HEK293T (cell line): ENCODE measurements at regions not wholly inside any gene's neighbourhood (a gene's known extent, or its start where the extent isn't known, plus 50 kb on each side); places are given as distances from the start of the nearest gene placed in this dataset.

Experiments used
- CTCF ChIA-PET: fragments of 350-600 bp; formaldehyde crosslinking; extraction: SDS; loops from one replicate; lab custom pipeline; 2021; ENCODE audit warnings: antibody characterized with exemption, inconsistent platforms; lab: Yijun Ruan, JAX
- POLR2A ChIA-PET: fragments of 350-600 bp; formaldehyde crosslinking; extraction: SDS; loops from one replicate; lab custom pipeline; 2020; ENCODE audit warnings: antibody characterized with exemption, inconsistent platforms; lab: Yijun Ruan, JAX
- DNase-seq: peaks from one replicate; pipeline ENCODE4 v3.0.0; 2012; ENCODE audit warnings: mixed read lengths; ENCODE audit errors: extremely low spot score
- ARNT ChIP-seq: fragments of 450-650 bp; IDR thresholded peaks from 2 replicates; pipeline ENCODE4 v1.6.1; 2017; ENCODE audit warnings: mild to moderate bottlenecking
- BHLHE40 ChIP-seq: fragments of 450-650 bp; IDR thresholded peaks from 2 replicates; pipeline ENCODE4 v1.6.1; 2016; ENCODE audit warnings: mild to moderate bottlenecking, moderate library complexity, borderline replicate concordance
- CTBP1 ChIP-seq: fragments of 450-650 bp; IDR thresholded peaks from 2 replicates; pipeline ENCODE4 v1.6.1; 2016; ENCODE audit warnings: borderline replicate concordance
- ELF4 ChIP-seq: fragments of 450-650 bp; IDR thresholded peaks from 2 replicates; pipeline ENCODE4 v1.6.1; 2017; ENCODE audit warnings: antibody characterized with exemption
- FOXA1 ChIP-seq: fragments of 450-650 bp; IDR thresholded peaks from 2 replicates; pipeline ENCODE4 v1.6.1; 2016; ENCODE audit warnings: mild to moderate bottlenecking
- FOXK2 ChIP-seq: fragments of 450-650 bp; IDR thresholded peaks from 2 replicates; pipeline ENCODE4 v1.6.1; 2016; ENCODE audit warnings: mild to moderate bottlenecking
- FOXM1 ChIP-seq: fragments of 450-650 bp; IDR thresholded peaks from 2 replicates; pipeline ENCODE4 v1.6.1; 2017; ENCODE audit warnings: mild to moderate bottlenecking, borderline replicate concordance
- HDGF ChIP-seq: fragments of 450-650 bp; IDR thresholded peaks from 2 replicates; pipeline ENCODE4 v1.6.1; 2017; ENCODE audit warnings: antibody characterized with exemption, borderline replicate concordance
- L3MBTL2 ChIP-seq: fragments of 450-650 bp; conservative IDR thresholded peaks from 2 replicates; pipeline ENCODE4 v1.6.1; 2016; ENCODE audit warnings: mild to moderate bottlenecking
- LEF1 ChIP-seq: fragments of 450-650 bp; IDR thresholded peaks from 2 replicates; pipeline ENCODE4 v1.6.1; 2017; ENCODE audit warnings: mild to moderate bottlenecking, borderline replicate concordance
- NFRKB ChIP-seq: fragments of 450-650 bp; IDR thresholded peaks from 2 replicates; pipeline ENCODE4 v1.6.1; 2016; ENCODE audit warnings: mild to moderate bottlenecking, moderate library complexity
- PKNOX1 ChIP-seq: fragments of 450-650 bp; IDR thresholded peaks from 2 replicates; pipeline ENCODE4 v1.6.1; 2016
- SP1 ChIP-seq: fragments of 450-650 bp; IDR thresholded peaks from 2 replicates; pipeline ENCODE4 v1.6.1; 2017
- SUZ12 ChIP-seq: fragments of 450-650 bp; IDR thresholded peaks from 2 replicates; pipeline ENCODE4 v1.6.1; 2016; ENCODE audit warnings: mild to moderate bottlenecking
- TARDBP ChIP-seq: fragments of 450-650 bp; IDR thresholded peaks from 2 replicates; pipeline ENCODE4 v1.6.1; 2016
- ZNF384 ChIP-seq: fragments of 450-650 bp; IDR thresholded peaks from 2 replicates; pipeline ENCODE4 v1.6.1; 2016

DNA sequence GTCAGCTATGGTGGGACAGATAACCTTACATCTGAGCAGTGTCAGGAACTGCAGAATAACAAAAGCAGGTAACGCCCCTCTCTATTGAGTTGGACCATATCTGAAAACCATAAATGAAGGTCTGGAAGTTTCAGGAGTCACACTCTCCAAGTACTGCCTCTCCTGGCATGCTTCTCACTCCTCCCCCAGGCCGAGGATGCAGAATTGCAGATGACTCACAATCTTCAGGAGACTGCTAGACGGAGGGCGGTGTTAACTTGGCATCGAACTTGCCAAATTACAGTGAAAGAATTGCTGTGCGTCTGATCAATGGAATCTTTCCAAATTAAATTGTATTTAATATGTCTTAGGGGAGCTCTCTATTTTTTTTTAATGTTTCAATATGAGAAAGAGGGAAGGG lies 67.1 kb upstream of the TRIM2 start:
- TF ChIP-seq CTBP1, result no peak
- no peak for TF ChIP-seq BHLHE40
- TF ChIP-seq SP1, result no peak
- TF ChIP-seq NFRKB, result no peak
- TF ChIP-seq TARDBP, result no peak
- TF ChIP-seq FOXA1, result no peak
- TF ChIP-seq LEF1, result no peak
- no peak for TF ChIP-seq FOXM1
- TF ChIP-seq ZNF384, result no peak
- TF ChIP-seq FOXK2, result no peak
- TF ChIP-seq PKNOX1, result no peak
- no peak for TF ChIP-seq HDGF
- TF ChIP-seq SUZ12, result no peak
- no peak for TF ChIP-seq ELF4
- TF ChIP-seq L3MBTL2, result no peak
- TF ChIP-seq ARNT, result no peak
- CTCF ChIA-PET, result interaction anchor here (0.6 kb wide), 1 partner anchor 1574 kb away, joined by 3 read pairs; no protein-coding TSS in a partner anchor
- DNase-seq, result no peak
- POLR2A ChIA-PET, result no interaction called here

DNA sequence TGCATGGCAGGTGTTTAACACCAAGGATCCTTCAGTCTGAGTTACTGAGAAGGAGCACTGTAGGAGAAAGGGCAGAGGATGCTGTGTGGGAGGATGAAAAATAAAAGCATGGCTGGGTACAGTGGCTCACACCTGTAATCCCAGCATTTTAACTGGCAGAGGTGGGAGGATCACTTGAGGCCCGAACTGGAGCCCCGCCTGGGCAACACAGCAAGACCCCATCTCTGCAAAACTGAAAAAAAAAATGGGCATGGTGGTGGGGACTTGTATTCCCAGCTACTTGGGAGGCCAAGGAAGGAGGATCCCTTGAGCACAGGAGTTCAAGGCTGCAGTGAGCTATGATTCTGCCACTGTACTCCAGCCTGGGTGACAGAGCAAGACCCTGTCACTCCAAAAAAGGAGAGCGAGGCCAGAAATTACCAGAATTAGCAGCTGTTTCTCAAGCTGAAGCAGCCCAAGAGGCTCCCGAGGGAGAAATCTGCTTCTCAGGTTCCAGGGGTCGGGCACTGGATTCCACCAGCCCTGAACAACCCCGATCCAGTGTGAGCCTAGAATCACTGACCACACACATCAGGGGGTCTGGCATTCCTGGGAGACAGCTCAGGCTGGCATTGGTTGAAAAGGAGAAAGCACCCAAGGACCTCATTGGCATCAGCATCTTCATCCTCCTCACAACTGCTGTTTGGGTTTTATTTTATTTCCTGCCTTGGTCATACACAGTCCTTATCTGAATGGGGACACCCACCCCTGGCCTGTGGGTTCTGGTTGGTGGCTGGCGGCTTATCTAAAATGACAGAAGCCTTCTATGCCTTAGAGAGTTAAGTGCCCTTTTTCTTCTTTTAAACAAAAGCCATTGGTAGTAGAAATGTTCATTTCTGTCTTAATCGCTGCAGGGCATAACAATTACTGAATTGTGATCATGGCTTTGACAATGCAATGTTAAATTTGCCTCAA lies 66.3 kb upstream of the TRIM2 start:
- CTCF ChIA-PET, result interaction anchor here (0.7 kb wide), 1 partner anchor 22 kb away, joined by 3 read pairs; no protein-coding TSS in a partner anchor
- POLR2A ChIA-PET, result no interaction called here
- TF ChIP-seq LEF1 (no peak), FOXA1 (no peak), TARDBP (no peak), NFRKB (no peak), ARNT (no peak), SUZ12 (no peak), ZNF384 (no peak), ELF4 (no peak), HDGF (no peak), SP1 (no peak), PKNOX1 (no peak), FOXK2 (no peak), BHLHE40 (no peak), L3MBTL2 (no peak), FOXM1 (no peak), CTBP1 (no peak)
- DNase-seq, result no peak

DNA sequence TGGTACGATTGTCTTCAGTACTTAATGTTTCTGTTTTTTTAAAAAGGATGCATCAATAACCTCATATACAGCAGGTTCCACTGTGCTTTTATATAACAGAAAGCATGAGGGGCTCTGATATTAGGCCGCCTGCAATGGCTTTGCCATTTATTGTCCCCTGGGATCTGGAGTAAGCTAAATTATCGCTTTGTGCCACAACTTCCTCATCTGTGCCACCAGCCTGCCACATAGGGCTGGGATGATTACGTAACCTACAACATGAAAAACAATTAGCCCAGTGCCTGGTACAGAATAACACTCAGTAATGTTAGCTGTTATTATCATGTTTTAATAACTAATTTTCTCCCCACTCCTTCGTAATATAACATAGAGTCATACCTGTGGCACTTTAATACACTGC lies 65.5 kb upstream of the TRIM2 start:
- TF ChIP-seq FOXK2 (no peak), ELF4 (no peak), FOXA1 (no peak), PKNOX1 (no peak), FOXM1 (no peak), SUZ12 (no peak), TARDBP (no peak), CTBP1 (no peak), NFRKB (no peak), HDGF (no peak), LEF1 (no peak), ZNF384 (no peak), BHLHE40 (no peak)
- POLR2A ChIA-PET, result no interaction called here
- no peak for DNase-seq
- CTCF ChIA-PET, result interaction anchor here (0.6 kb wide), 1 partner anchor 501 kb away, joined by 8 read pairs; no protein-coding TSS in a partner anchor

DNA sequence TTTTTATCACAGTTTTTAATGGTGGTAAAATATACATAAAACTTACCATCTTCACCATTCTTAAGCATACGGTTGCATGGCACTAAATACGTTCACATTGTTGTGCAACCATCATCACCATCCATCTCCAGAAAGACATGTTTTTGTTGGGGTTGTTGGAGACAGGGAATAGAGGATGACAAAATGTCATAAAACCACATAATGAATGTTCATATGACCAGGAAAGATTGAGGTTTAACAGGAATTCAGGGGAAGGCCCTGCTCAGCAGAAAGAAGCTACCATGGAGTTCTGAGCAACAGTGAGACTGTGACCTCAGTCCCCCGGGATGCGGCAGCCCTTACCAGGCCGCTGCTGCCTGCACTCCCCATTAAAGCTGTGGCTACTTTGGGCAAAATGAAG lies 63.9 kb upstream of the TRIM2 start:
- ChIA-PET CTCF (no interaction called here), POLR2A (no interaction called here)
- no peak for TF ChIP-seq FOXK2
- no peak for TF ChIP-seq ZNF384
- TF ChIP-seq ARNT, result no peak
- no peak for TF ChIP-seq FOXM1
- TF ChIP-seq FOXA1, result no peak
- no peak for TF ChIP-seq NFRKB
- TF ChIP-seq HDGF, result no peak
- TF ChIP-seq BHLHE40, result no peak
- no peak for TF ChIP-seq L3MBTL2
- TF ChIP-seq TARDBP, result no peak
- no peak for TF ChIP-seq CTBP1
- TF ChIP-seq SUZ12, result no peak
- no peak for TF ChIP-seq PKNOX1
- TF ChIP-seq SP1, result no peak
- DNase-seq, result no peak

DNA sequence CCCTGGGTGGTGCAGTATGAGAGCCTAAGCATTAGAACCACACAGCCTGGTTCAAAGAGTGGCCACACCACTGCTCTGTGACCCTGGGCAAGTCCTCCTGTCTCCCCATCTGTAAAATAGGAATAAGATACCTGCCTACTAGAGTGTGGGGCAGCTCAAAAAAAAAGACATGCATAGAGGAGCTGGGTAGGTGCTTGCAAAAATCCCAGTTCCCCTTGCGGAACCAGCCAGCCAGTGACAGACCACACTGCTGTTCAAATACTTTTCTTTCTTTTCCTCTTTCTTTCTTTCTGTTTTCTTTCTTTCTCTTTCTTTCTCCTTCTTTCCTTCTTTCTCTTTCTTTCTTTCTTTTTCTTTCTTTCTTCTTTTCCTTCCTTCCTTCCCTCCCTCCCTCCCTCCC lies 63.0 kb upstream of the TRIM2 start:
- CTCF ChIA-PET, result interaction anchor here (0.6 to 0.7 kb wide), 2 partner anchors 28 to 431 kb away, joined by 3 to 5 read pairs; no protein-coding TSS in a partner anchor
- POLR2A ChIA-PET, result no interaction called here
- DNase-seq, result no peak

More for the DNA sequence above, 63.0 kb upstream of the TRIM2 start:
- no peak for TF ChIP-seq SP1
- no peak for TF ChIP-seq ELF4
- TF ChIP-seq HDGF, result no peak
- no peak for TF ChIP-seq FOXK2
- TF ChIP-seq ARNT, result no peak
- TF ChIP-seq PKNOX1, result no peak
- TF ChIP-seq L3MBTL2, result no peak
- no peak for TF ChIP-seq SUZ12
- TF ChIP-seq NFRKB, result no peak
- no peak for TF ChIP-seq BHLHE40
- TF ChIP-seq FOXA1, result no peak
- no peak for TF ChIP-seq FOXM1
- no peak for TF ChIP-seq ZNF384
- TF ChIP-seq CTBP1, result no peak
- TF ChIP-seq LEF1, result no peak
- TF ChIP-seq TARDBP, result no peak
